SK-N-MC (cell line): ENCODE measurements at regions not wholly inside any gene's neighbourhood (a gene's known extent, or its start where the extent isn't known, plus 50 kb on each side); places are given as distances from the start of the nearest gene placed in this dataset.

Experiments used
- DNase-seq: peaks from one replicate; pipeline ENCODE4 v3.0.0-alpha.2; 2011; ENCODE audit warnings: low read depth, low spot score
- H3K27ac ChIP-seq: fragments of 200-600 bp; sonication (generic); 2 replicates; pipeline ENCODE4 v1.5.1; 2016; ENCODE audit warnings: mixed run types
- H3K36me3 ChIP-seq: fragments of 200-600 bp; sonication (generic); 2 replicates; pipeline ENCODE4 v1.6.1; 2017; ENCODE audit warnings: antibody characterized with exemption, low read length, mixed read lengths; ENCODE audit not compliant: insufficient read depth
- H3K4me3 ChIP-seq: fragments of 200-600 bp; sonication (generic); 2 replicates; pipeline ENCODE4 v1.5.1; 2016
- H3K9ac ChIP-seq: fragments of 200-600 bp; sonication (generic); 2 replicates; pipeline ENCODE4 v1.8.0; 2017; ENCODE audit warnings: mixed run types, mixed read lengths; ENCODE audit not compliant: insufficient read length
- H3K9me3 ChIP-seq: fragments of 200-600 bp; sonication (generic); 2 replicates; pipeline ENCODE4 v1.6.1; 2017; ENCODE audit warnings: low read depth, mild to moderate bottlenecking, antibody characterized with exemption, low read length, moderate library complexity, mixed read lengths
- EZH2 ChIP-seq: fragments of 200-600 bp; sonication (generic); IDR thresholded peaks from one replicate; pipeline ENCODE4 v1.6.1; 2017; ENCODE audit warnings: antibody characterized with exemption
- FOXP2 ChIP-seq: optimal IDR thresholded peaks from 2 replicates; pipeline ENCODE3; 2011; ENCODE audit warnings: mild to moderate bottlenecking, moderate library complexity; ENCODE audit not compliant: insufficient read depth; ENCODE audit errors: extremely low read length, control extremely low read depth
- POLR2AphosphoS5 ChIP-seq: IDR thresholded peaks from 2 replicates; pipeline ENCODE4 v1.6.1; 2012; ENCODE audit warnings: mild to moderate bottlenecking, low read depth, low read length, borderline replicate concordance

DNA sequence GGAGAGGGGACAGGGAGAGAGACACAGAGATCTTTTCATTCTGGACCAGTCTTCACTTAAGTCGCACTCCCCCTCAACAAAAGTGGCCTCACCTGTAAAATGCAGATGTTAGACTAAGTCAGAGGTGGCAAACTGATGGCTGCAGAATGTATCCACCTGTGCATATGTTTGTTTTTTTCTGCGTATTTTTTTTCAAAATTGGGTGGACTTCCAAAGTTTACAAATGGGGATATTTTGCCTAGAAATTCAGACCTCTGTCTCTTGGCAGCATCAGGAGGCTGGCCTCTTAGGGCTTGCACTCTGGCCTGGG lies 525.0 kb downstream of the MATN1 start:
- TF ChIP-seq FOXP2 (no peak), POLR2AphosphoS5 (no peak), EZH2 (no peak)
- no peak overlapping the region for H3K4me3 ChIP-seq
- H3K9ac ChIP-seq, result no peak overlapping the region
- no peaks in the 10 kb centered on the region for H3K36me3 ChIP-seq
- DNase-seq, result no peak
- H3K9me3 ChIP-seq, result no peaks in the 10 kb centered on the region
- H3K27ac ChIP-seq, result no peak overlapping the region

DNA sequence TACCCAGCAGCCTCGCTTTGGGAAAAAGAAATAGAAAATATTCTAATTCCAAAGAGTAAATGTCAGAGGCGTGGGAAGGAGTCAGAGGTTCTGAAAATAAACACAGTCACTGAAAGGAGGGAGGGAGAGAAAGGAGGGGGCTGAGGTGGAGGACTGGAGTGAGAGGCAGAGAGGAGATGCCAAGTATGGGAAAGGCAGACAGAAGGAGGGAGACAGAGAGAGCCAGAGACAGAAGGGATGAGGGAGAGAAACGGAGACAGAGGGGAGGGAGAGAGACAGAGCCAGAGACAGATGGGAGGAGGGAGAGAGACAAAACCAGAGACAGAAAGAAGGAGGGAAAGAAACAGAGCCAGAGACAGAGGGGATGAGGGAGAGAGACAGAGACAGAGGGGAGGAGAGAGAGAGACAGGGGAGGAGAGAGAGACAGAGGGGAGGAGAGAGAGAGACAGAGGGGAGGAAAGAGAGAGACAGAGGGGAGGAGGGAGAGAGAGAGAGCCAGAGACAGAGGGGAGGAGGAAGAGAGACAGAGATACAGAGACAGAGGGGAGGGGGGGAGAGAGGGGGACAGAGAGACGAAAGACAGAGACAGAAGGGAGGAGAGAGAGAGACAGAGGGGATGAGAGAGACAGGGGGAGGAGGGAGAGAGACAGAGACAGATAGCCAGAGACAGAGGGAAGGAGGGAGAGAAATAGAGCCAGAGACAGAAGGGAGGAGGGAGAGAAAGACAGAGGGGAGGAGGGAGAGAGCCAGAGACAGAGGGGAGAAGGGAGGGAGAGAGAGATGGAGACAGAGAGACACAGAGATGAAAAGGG lies 525.5 kb downstream of the MATN1 start:
- no peak for DNase-seq
- TF ChIP-seq FOXP2, result no peak
- no peak for TF ChIP-seq POLR2AphosphoS5
- no peak for TF ChIP-seq EZH2
- Histone ChIP-seq H3K36me3 (no peaks in the 10 kb centered on the region), H3K9ac (no peak overlapping the region), H3K9me3 (no peaks in the 10 kb centered on the region), H3K27ac (no peak overlapping the region), H3K4me3 (no peak overlapping the region)

DNA sequence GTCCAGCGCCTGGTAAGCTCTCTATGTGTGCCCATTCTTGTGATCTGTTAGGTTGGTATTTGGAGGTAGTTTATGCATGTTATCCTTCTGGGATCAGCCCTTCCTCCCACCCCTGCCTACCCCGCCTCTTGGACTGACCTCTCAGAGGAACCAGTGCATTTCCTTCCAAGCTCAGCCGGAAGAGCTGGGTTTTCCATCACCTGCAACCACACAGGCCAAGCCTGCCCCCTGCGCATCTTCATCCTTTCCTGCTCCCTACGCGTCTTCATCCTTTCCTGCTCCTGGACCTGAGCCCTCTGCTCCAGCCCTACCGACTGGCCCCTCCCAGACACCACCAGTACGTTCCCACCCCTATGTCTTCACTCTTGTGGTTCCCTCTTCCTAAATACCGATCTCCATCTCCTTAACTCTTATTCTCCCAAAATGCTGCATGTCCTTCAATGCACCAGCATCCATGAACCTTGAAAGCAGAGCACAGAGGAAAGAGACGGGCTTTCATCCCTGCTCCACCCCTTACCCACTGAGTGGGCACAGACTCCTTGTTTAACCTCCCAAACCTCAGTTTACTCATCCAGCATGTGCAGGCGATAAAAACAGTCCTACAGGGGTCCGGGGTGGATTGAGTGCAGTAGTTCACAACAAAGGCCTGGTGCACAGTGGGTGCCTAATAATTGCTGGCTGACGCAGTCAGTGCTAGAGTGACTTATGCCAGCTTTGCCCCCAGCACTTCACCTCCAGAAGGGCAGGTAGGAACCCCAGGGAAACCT lies 526.3 kb downstream of the MATN1 start:
- Histone ChIP-seq H3K4me3 (no peak overlapping the region), H3K27ac (no peak overlapping the region), H3K36me3 (no peaks in the 10 kb centered on the region), H3K9me3 (no peaks in the 10 kb centered on the region), H3K9ac (no peak overlapping the region)
- TF ChIP-seq FOXP2 (no peak), EZH2 (no peak), POLR2AphosphoS5 (no peak)
- DNase-seq, result no peak

- no peak overlapping the region for H3K27ac ChIP-seq
- no peaks in the 10 kb centered on the region for H3K36me3 ChIP-seq
- H3K9ac ChIP-seq, result no peak overlapping the region
- no peak for DNase-seq
- no peak overlapping the region for H3K4me3 ChIP-seq
- no peak for TF ChIP-seq POLR2AphosphoS5
- TF ChIP-seq FOXP2, result no peak
- TF ChIP-seq EZH2, result no peak
- no peaks in the 10 kb centered on the region for H3K9me3 ChIP-seq
These were observed 526.9 kb downstream of the MATN1 start for GRCh38 chr1:30196457-30196856.

- H3K27ac ChIP-seq, result no peak overlapping the region
- no peak for DNase-seq
These were observed 527.8 kb downstream of the MATN1 start for GRCh38 chr1:30195424-30196134.

GRCh38 chr1:30194741-30195423 lies 528.5 kb downstream of the MATN1 start:
- H3K9ac ChIP-seq, result no peak overlapping the region
- H3K27ac ChIP-seq, result no peak overlapping the region
- H3K36me3 ChIP-seq, result no peaks in the 10 kb centered on the region
- DNase-seq, result no peak
- TF ChIP-seq EZH2 (no peak), POLR2AphosphoS5 (no peak), FOXP2 (no peak)
- no peak overlapping the region for H3K4me3 ChIP-seq
- no peaks in the 10 kb centered on the region for H3K9me3 ChIP-seq

More at GRCh38 chr1:30195424-30196134, 527.8 kb downstream of the MATN1 start:
- Histone ChIP-seq H3K4me3 (no peak overlapping the region), H3K9ac (no peak overlapping the region), H3K36me3 (no peaks in the 10 kb centered on the region), H3K9me3 (no peaks in the 10 kb centered on the region)
- TF ChIP-seq POLR2AphosphoS5, result no peak
- TF ChIP-seq EZH2, result no peak
- TF ChIP-seq FOXP2, result no peak

GRCh38 chr1:30194046-30194619 lies 529.3 kb downstream of the MATN1 start:
- H3K9me3 ChIP-seq, result no peaks in the 10 kb centered on the region
- no peak for DNase-seq
- H3K9ac ChIP-seq, result no peak overlapping the region
- TF ChIP-seq POLR2AphosphoS5, result no peak
- no peak for TF ChIP-seq FOXP2
- no peak for TF ChIP-seq EZH2
- H3K36me3 ChIP-seq, result no peaks in the 10 kb centered on the region
- H3K4me3 ChIP-seq, result no peak overlapping the region
- no peak overlapping the region for H3K27ac ChIP-seq
